ENCODE measurements at regions not wholly inside any gene's neighbourhood (a gene's known extent, or its start where the extent isn't known, plus 50 kb on each side); places are given as distances from the start of the nearest gene placed in this dataset.
"Not testable (repeated sequence)": the region's sequence is repeated elsewhere in the genome, so short reads cannot be mapped to it uniquely, and the experiment has no call there.

- in situ Hi-C loops (cut with MboI; ENCODE audit: low pct_ligation_motif_present in 1 of 4, low pct_unique_long_range_greater_than_20kb in 1 of 4, low sequenced_read_pairs in 3 of 4): no loop called here
- WGBS, 2 donors (ENCODE audit: low coverage in 1 of 2): 88 to 91% methylated on average over 1 of the region's 1 CpG
- no peak for TF ChIP-seq POLR2AphosphoS5 (IDR thresholded peaks at IDR 0.05)
- no peak for TF ChIP-seq POLR2A (IDR thresholded peaks at IDR 0.05)
- TF ChIP-seq CTCF (IDR thresholded peaks at IDR 0.05): no peak
- TF ChIP-seq EP300 (IDR thresholded peaks at IDR 0.05; ENCODE audit: low read depth): no peak
- intact Hi-C loops (cut with DNase I; ENCODE audit: low total_unique reads): no loop called here
- Histone ChIP-seq H3K4me3 (no peak overlapping the region), H3K27me3 (no peaks in the 10 kb centered on the region), H3K27ac (no peak overlapping the region), H3K4me1 (no peaks in the 10 kb centered on the region), H3K36me3 (no peaks in the 10 kb centered on the region), H3K9me3 (no peaks in the 10 kb centered on the region)
- DNase-seq: no peak
Measured at GRCh38 chr16:64352246-64352645, 769.6 kb downstream of the CDH11 start.

- in situ Hi-C loops (cut with MboI; ENCODE audit: low pct_ligation_motif_present in 1 of 4, low pct_unique_long_range_greater_than_20kb in 1 of 4, low sequenced_read_pairs in 3 of 4): no loop called here
- Histone ChIP-seq H3K27ac (no peak overlapping the region), H3K36me3 (no peaks in the 10 kb centered on the region), H3K4me1 (no peaks in the 10 kb centered on the region), H3K27me3 (no peaks in the 10 kb centered on the region), H3K4me3 (no peak overlapping the region), H3K9me3 (no peaks in the 10 kb centered on the region)
- no peak for DNase-seq
- WGBS, 2 donors (ENCODE audit: low coverage in 1 of 2): 59 to 64% methylated on average over 1 of the region's 1 CpG
- intact Hi-C loops (cut with DNase I; ENCODE audit: low total_unique reads): no loop called here
- no peak for TF ChIP-seq POLR2AphosphoS5 (IDR thresholded peaks at IDR 0.05)
- no peak for TF ChIP-seq POLR2A (IDR thresholded peaks at IDR 0.05)
- TF ChIP-seq CTCF (IDR thresholded peaks at IDR 0.05): no peak
- no peak for TF ChIP-seq EP300 (IDR thresholded peaks at IDR 0.05; ENCODE audit: low read depth)
Measured at GRCh38 chr16:64351121-64351520, 770.7 kb downstream of the CDH11 start.

- Histone ChIP-seq H3K4me1 (no peaks in the 10 kb centered on the region), H3K27me3 (no peaks in the 10 kb centered on the region), H3K36me3 (no peaks in the 10 kb centered on the region), H3K27ac (no peak overlapping the region), H3K9me3 (no peaks in the 10 kb centered on the region), H3K4me3 (no peak overlapping the region)
- in situ Hi-C loops (cut with MboI; ENCODE audit: low pct_ligation_motif_present in 1 of 4, low pct_unique_long_range_greater_than_20kb in 1 of 4, low sequenced_read_pairs in 3 of 4): no loop called here
- intact Hi-C loops (cut with DNase I; ENCODE audit: low total_unique reads): no loop called here
- TF ChIP-seq POLR2A (IDR thresholded peaks at IDR 0.05) (no peak), CTCF (IDR thresholded peaks at IDR 0.05) (no peak), EP300 (IDR thresholded peaks at IDR 0.05; ENCODE audit: low read depth) (no peak), POLR2AphosphoS5 (IDR thresholded peaks at IDR 0.05) (no peak)
- no peak for DNase-seq
- 92% methylated on average over 3 of the region's 4 CpGs; no CpG with 5 or more reads in 1 of the 2 donors for WGBS, 2 donors (ENCODE audit: low coverage in 1 of 2)
Measured at GRCh38 chr16:64346080-64346479, 775.8 kb downstream of the CDH11 start.

GRCh38 chr16:64345142-64345541 is 776.7 kb downstream of the CDH11 start:
- no peak overlapping the region for H3K4me3 ChIP-seq
- in situ Hi-C loops (cut with MboI; ENCODE audit: low pct_ligation_motif_present in 1 of 4, low pct_unique_long_range_greater_than_20kb in 1 of 4, low sequenced_read_pairs in 3 of 4) (no loop called here), intact Hi-C loops (cut with DNase I; ENCODE audit: low total_unique reads) (no loop called here)
- TF ChIP-seq POLR2AphosphoS5 (IDR thresholded peaks at IDR 0.05) (no peak), CTCF (IDR thresholded peaks at IDR 0.05) (no peak), EP300 (IDR thresholded peaks at IDR 0.05; ENCODE audit: low read depth) (no peak), POLR2A (IDR thresholded peaks at IDR 0.05) (no peak)
- H3K9me3 ChIP-seq: no peaks in the 10 kb centered on the region
- no peaks in the 10 kb centered on the region for H3K4me1 ChIP-seq
- H3K36me3 ChIP-seq: no peaks in the 10 kb centered on the region
- no peak for DNase-seq
- 87% methylated on average over 6 of the region's 6 CpGs; no CpG with 5 or more reads in 1 of the 2 donors for WGBS, 2 donors (ENCODE audit: low coverage in 1 of 2)
- H3K27me3 ChIP-seq: no peaks in the 10 kb centered on the region
- no peak overlapping the region for H3K27ac ChIP-seq

DNA sequence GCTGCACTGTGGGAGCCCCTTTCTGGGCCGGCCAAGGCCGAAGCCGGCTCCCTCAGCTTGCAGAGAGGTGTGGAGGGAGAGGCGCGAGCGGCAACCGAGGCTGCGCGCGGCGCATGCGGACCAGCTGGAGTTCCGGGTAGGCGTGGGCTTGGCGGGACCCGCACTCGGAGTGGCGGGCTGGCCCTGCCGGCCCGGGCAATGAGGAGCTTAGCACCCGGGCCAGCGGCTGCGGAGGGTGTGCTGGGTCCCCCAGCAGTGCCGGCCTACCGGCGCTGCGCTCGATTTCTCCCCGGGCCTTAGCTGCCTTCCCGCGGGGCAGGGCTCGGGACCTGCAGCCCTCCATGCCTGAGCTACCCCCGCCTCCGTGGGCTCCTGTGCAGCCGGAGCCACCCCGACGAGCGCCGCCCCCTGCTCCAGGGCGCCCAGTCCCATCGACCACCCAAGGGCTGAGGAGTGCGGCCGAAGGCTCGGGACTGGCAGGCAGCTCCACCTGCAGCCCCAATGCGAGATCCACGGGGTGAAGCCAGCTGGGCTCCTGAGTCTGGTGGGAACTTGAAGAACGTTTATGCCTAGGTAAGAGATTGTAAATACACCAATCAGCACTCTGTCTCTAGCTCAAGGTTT is 777.9 kb downstream of the CDH11 start:
- H3K36me3 ChIP-seq; H3K4me1 ChIP-seq; in situ Hi-C loops (cut with MboI; ENCODE audit: low pct_ligation_motif_present in 1 of 4, low pct_unique_long_range_greater_than_20kb in 1 of 4, low sequenced_read_pairs in 3 of 4); H3K9me3 ChIP-seq; DNase-seq; H3K27ac ChIP-seq; H3K27me3 ChIP-seq; H3K4me3 ChIP-seq; intact Hi-C loops (cut with DNase I; ENCODE audit: low total_unique reads): not testable (repeated sequence)
- WGBS, 2 donors (ENCODE audit: low coverage in 1 of 2): 95% methylated on average over 40 of the region's 47 CpGs; no CpG with 5 or more reads in 1 of the 2 donors

All from transverse colon (tissue), 4 donors.